Retinal pigment epithelial cell (primary cell): ENCODE measurements at regions not wholly inside any gene's neighbourhood (a gene's known extent, or its start where the extent isn't known, plus 50 kb on each side); places are given as distances from the start of the nearest gene placed in this dataset.
"Not testable (repeated sequence)": the region's sequence is repeated elsewhere in the genome, so short reads cannot be mapped to it uniquely, and the experiment has no call there.

Experiments used
- DNase-seq: peaks from one replicate; pipeline ENCODE4 v3.0.0-alpha.2; 2010; ENCODE audit warnings: low read depth
- H3K4me3 ChIP-seq: 2 replicates; pipeline ENCODE4 v1.5.1; 2011; ENCODE audit warnings: mild to moderate bottlenecking, low read length, control low read depth, moderate library complexity
- CTCF ChIP-seq: conservative IDR thresholded peaks from 2 replicates; pipeline ENCODE4 v1.5.1; 2011; ENCODE audit warnings: low read depth, low read length, control low read depth, inconsistent platforms

GRCh38 chr2:160820691-160821090 lies 327.1 kb upstream of the RBMS1 start:
- no peak for DNase-seq
- no peak for TF ChIP-seq CTCF
- no peak overlapping the region for H3K4me3 ChIP-seq

- TF ChIP-seq CTCF: no peak
- no peak overlapping the region for H3K4me3 ChIP-seq
- no peak for DNase-seq
Observed at GRCh38 chr2:160822006-160822405, 328.4 kb upstream of the RBMS1 start.

- no peak for DNase-seq
- no peak for TF ChIP-seq CTCF
- H3K4me3 ChIP-seq: no peak overlapping the region
Observed at GRCh38 chr2:160825433-160825832, 331.8 kb upstream of the RBMS1 start.

GRCh38 chr2:160826496-160826895 lies 332.9 kb upstream of the RBMS1 start:
- no peak overlapping the region for H3K4me3 ChIP-seq
- TF ChIP-seq CTCF: no peak
- DNase-seq: no peak

- no peak for DNase-seq
- TF ChIP-seq CTCF: no peak
- no peak overlapping the region for H3K4me3 ChIP-seq
Observed at GRCh38 chr2:160828076-160828475, 332.2 kb upstream of the TANK start.

GRCh38 chr2:160832381-160832780 lies 327.8 kb upstream of the TANK start:
- not testable (repeated sequence) for DNase-seq, H3K4me3 ChIP-seq

- H3K4me3 ChIP-seq: no peak overlapping the region
- no peak for DNase-seq
- no peak for TF ChIP-seq CTCF
Observed at GRCh38 chr2:160835166-160835565, 325.1 kb upstream of the TANK start.

GRCh38 chr2:160836755-160837154 lies 323.5 kb upstream of the TANK start:
- DNase-seq: peak; percentile 90
- no peak overlapping the region for H3K4me3 ChIP-seq
- TF ChIP-seq CTCF: no peak
